Kidney epithelial cell (primary cell): ENCODE measurements at regions not wholly inside any gene's neighbourhood (a gene's known extent, or its start where the extent isn't known, plus 50 kb on each side); places are given as distances from the start of the nearest gene placed in this dataset.

Experiments
- DNase-seq: peaks from one replicate; pipeline ENCODE4 v3.0.0-alpha.2; 2010; ENCODE audit warnings: low read depth
- H3K27me3 ChIP-seq: 2 replicates; pipeline ENCODE4 v1.6.0; 2011; ENCODE audit warnings: low read length; ENCODE audit not compliant: control insufficient read depth, insufficient read depth
- H3K36me3 ChIP-seq: 2 replicates; pipeline ENCODE4 v1.5.1; 2011; ENCODE audit warnings: low read length; ENCODE audit not compliant: control insufficient read depth, insufficient read depth
- H3K4me3 ChIP-seq: 2 replicates; pipeline ENCODE4 v1.5.1; 2011; ENCODE audit warnings: low read depth, mild to moderate bottlenecking, control low read depth, low read length
- CTCF ChIP-seq: IDR thresholded peaks from 2 replicates; pipeline ENCODE4 v1.5.1; 2011; ENCODE audit warnings: mild to moderate bottlenecking, moderate library complexity, low read length, control low read depth, inconsistent platforms; ENCODE audit not compliant: insufficient read depth, poor library complexity, severe bottlenecking

GRCh38 chr1:234898455-234899033, 230.1 kb downstream of the TOMM20 start:
- Histone ChIP-seq H3K36me3 (no peaks in the 10 kb centered on the region), H3K27me3 (no peaks in the 10 kb centered on the region), H3K4me3 (no peak overlapping the region)
- no peak for TF ChIP-seq CTCF
- no peak for DNase-seq

GRCh38 chr1:234897754-234898454, 230.7 kb downstream of the TOMM20 start:
- H3K36me3 ChIP-seq, result no peaks in the 10 kb centered on the region
- H3K27me3 ChIP-seq, result no peaks in the 10 kb centered on the region
- no peak overlapping the region for H3K4me3 ChIP-seq
- TF ChIP-seq CTCF, result no peak
- DNase-seq, result no peak

GRCh38 chr1:234897390-234897749, 231.3 kb downstream of the TOMM20 start:
- DNase-seq, result no peak
- Histone ChIP-seq H3K36me3 (no peaks in the 10 kb centered on the region), H3K27me3 (no peaks in the 10 kb centered on the region), H3K4me3 (no peak overlapping the region)
- no peak for TF ChIP-seq CTCF

- Histone ChIP-seq H3K27me3 (no peaks in the 10 kb centered on the region), H3K4me3 (no peak overlapping the region), H3K36me3 (no peaks in the 10 kb centered on the region)
- no peak for TF ChIP-seq CTCF
- DNase-seq, result no peak
Measured at GRCh38 chr1:234896477-234897389, 231.9 kb downstream of the TOMM20 start.

- no peak for DNase-seq
- Histone ChIP-seq H3K4me3 (no peak overlapping the region), H3K36me3 (no peaks in the 10 kb centered on the region), H3K27me3 (no peaks in the 10 kb centered on the region)
- no peak for TF ChIP-seq CTCF
Measured at GRCh38 chr1:234893725-234894630, 234.7 kb downstream of the TOMM20 start.
